Muscle layer of duodenum (tissue), 2 donors: ENCODE measurements at regions not wholly inside any gene's neighbourhood (a gene's known extent, or its start where the extent isn't known, plus 50 kb on each side); places are given as distances from the start of the nearest gene placed in this dataset.
"Not testable (repeated sequence)": the region's sequence is repeated elsewhere in the genome, so short reads cannot be mapped to it uniquely, and the experiment has no call there.

Source experiments
- H3K27ac ChIP-seq: one replicate; pipeline ENCODE4 v1.7.0; 2013; ENCODE audit warnings: mild to moderate bottlenecking, low read length
- H3K27me3 ChIP-seq: one replicate; pipeline ENCODE4 v1.7.0; 2013; ENCODE audit warnings: low read depth, mild to moderate bottlenecking, control low read depth, low read length
- H3K36me3 ChIP-seq, 2 donors: one replicate each; pipeline ENCODE4 v1.7.0; 2013; ENCODE audit warnings: low read length in 2 of 2, control low read depth in 1 of 2, mild to moderate bottlenecking in 1 of 2; ENCODE audit not compliant: insufficient read depth in 2 of 2, control insufficient read depth in 1 of 2
- H3K4me1 ChIP-seq, 2 donors: one replicate each; pipeline ENCODE4 v1.7.0; 2013; ENCODE audit warnings: low read length in 2 of 2, mild to moderate bottlenecking in 2 of 2, control low read depth in 1 of 2, moderate library complexity in 1 of 2; ENCODE audit not compliant: insufficient read depth in 2 of 2, control insufficient read depth in 1 of 2
- H3K4me3 ChIP-seq, 2 donors: one replicate each; pipeline ENCODE4 v1.7.0; 2013; ENCODE audit warnings: low read length in 2 of 2, low read depth in 1 of 2, mild to moderate bottlenecking in 1 of 2
- H3K9me3 ChIP-seq, 2 donors: one replicate each; pipeline ENCODE4 v1.7.0; 2013; ENCODE audit warnings: low read length in 2 of 2, control low read depth in 1 of 2, mild to moderate bottlenecking in 1 of 2; ENCODE audit not compliant: control insufficient read depth in 1 of 2
- donor health status: healthy.

- H3K27me3 ChIP-seq, H3K36me3 ChIP-seq, H3K27ac ChIP-seq, H3K4me3 ChIP-seq, H3K9me3 ChIP-seq, H3K4me1 ChIP-seq: not testable (repeated sequence)
Measured at GRCh38 chr7:159335181-159335926, 190.7 kb upstream of the VIPR2 start.

GRCh38 chr7:159332854-159333479, 188.3 kb upstream of the VIPR2 start:
- H3K27ac ChIP-seq, H3K9me3 ChIP-seq: not testable (repeated sequence)

GRCh38 chr7:159331462-159331861, 186.8 kb upstream of the VIPR2 start:
- no peaks in the 10 kb centered on the region for H3K27me3 ChIP-seq
- H3K4me1 ChIP-seq: no peaks in the 10 kb centered on the region
- H3K4me3 ChIP-seq: no peak overlapping the region
- H3K9me3 ChIP-seq: peaks cover 6 to 14% of the 10 kb centered on the region in 2 donors
- H3K27ac ChIP-seq: no peak overlapping the region
- no peaks in the 10 kb centered on the region for H3K36me3 ChIP-seq

More at GRCh38 chr7:159332854-159333479, 188.3 kb upstream of the VIPR2 start:
- H3K36me3 ChIP-seq, H3K27me3 ChIP-seq, H3K4me1 ChIP-seq, H3K4me3 ChIP-seq: not testable (repeated sequence)

- peaks cover 6 to 14% of the 10 kb centered on the region in 2 donors for H3K9me3 ChIP-seq
- no peaks in the 10 kb centered on the region for H3K36me3 ChIP-seq
- no peaks in the 10 kb centered on the region for H3K27me3 ChIP-seq
- H3K4me1 ChIP-seq: no peaks in the 10 kb centered on the region
- no peak overlapping the region for H3K27ac ChIP-seq
- no peak overlapping the region for H3K4me3 ChIP-seq
Measured at GRCh38 chr7:159329818-159330378, 185.2 kb upstream of the VIPR2 start.

GRCh38 chr7:159328096-159328495, 183.4 kb upstream of the VIPR2 start:
- Histone ChIP-seq H3K27ac (no peak overlapping the region), H3K4me3 (no peak overlapping the region), H3K27me3 (no peaks in the 10 kb centered on the region), H3K36me3 (no peaks in the 10 kb centered on the region), H3K4me1 (no peaks in the 10 kb centered on the region), H3K9me3 (peaks cover 6 to 14% of the 10 kb centered on the region in 2 donors)

GRCh38 chr7:159323359-159323758, 178.7 kb upstream of the VIPR2 start:
- no peaks in the 10 kb centered on the region for H3K27me3 ChIP-seq
- peaks cover 6 to 13% of the 10 kb centered on the region in 2 donors for H3K9me3 ChIP-seq
- H3K27ac ChIP-seq: no peak overlapping the region
- no peaks in the 10 kb centered on the region for H3K4me1 ChIP-seq
- no peaks in the 10 kb centered on the region for H3K36me3 ChIP-seq
- H3K4me3 ChIP-seq: no peak overlapping the region

- peaks cover 0 to 8% of the 10 kb centered on the region in 2 donors for H3K9me3 ChIP-seq
- H3K4me3 ChIP-seq: no peak overlapping the region
- H3K36me3 ChIP-seq: no peaks in the 10 kb centered on the region
- H3K27ac ChIP-seq: no peak overlapping the region
- H3K27me3 ChIP-seq: no peaks in the 10 kb centered on the region
- H3K4me1 ChIP-seq: no peaks in the 10 kb centered on the region
Measured at GRCh38 chr7:159321278-159321677, 176.6 kb upstream of the VIPR2 start.

GRCh38 chr7:159318682-159319351, 174.2 kb upstream of the VIPR2 start:
- Histone ChIP-seq H3K27me3 (no peaks in the 10 kb centered on the region), H3K36me3 (no peaks in the 10 kb centered on the region), H3K4me1 (no peaks in the 10 kb centered on the region), H3K9me3 (peaks cover 0 to 8% of the 10 kb centered on the region in 2 donors), H3K4me3 (no peak overlapping the region), H3K27ac (no peak overlapping the region)

- Histone ChIP-seq H3K9me3 (peaks cover 0 to 8% of the 10 kb centered on the region in 2 donors), H3K36me3 (no peaks in the 10 kb centered on the region), H3K4me3 (no peak overlapping the region), H3K27me3 (no peaks in the 10 kb centered on the region), H3K27ac (no peak overlapping the region), H3K4me1 (no peaks in the 10 kb centered on the region)
Measured at GRCh38 chr7:159317294-159317693, 172.6 kb upstream of the VIPR2 start.

GRCh38 chr7:159311172-159311494, 166.5 kb upstream of the VIPR2 start:
- H3K27me3 ChIP-seq: no peaks in the 10 kb centered on the region
- no peaks in the 10 kb centered on the region for H3K36me3 ChIP-seq
- H3K27ac ChIP-seq: no peak overlapping the region
- no peak overlapping the region for H3K4me3 ChIP-seq
- H3K4me1 ChIP-seq: no peaks in the 10 kb centered on the region
- H3K9me3 ChIP-seq: no peaks in the 10 kb centered on the region

GRCh38 chr7:159310457-159311171, 165.9 kb upstream of the VIPR2 start:
- no peaks in the 10 kb centered on the region for H3K4me1 ChIP-seq
- H3K27ac ChIP-seq: no peak overlapping the region
- no peaks in the 10 kb centered on the region for H3K36me3 ChIP-seq
- no peaks in the 10 kb centered on the region for H3K27me3 ChIP-seq
- H3K9me3 ChIP-seq: no peaks in the 10 kb centered on the region
- no peak overlapping the region for H3K4me3 ChIP-seq
